GM10248 (cell line): ENCODE measurements at regions not wholly inside any gene's neighbourhood (a gene's known extent, or its start where the extent isn't known, plus 50 kb on each side); places are given as distances from the start of the nearest gene placed in this dataset.

Source experiments
- CTCF ChIA-PET: fragments of 300-600 bp; sonication (Branson Sonifier 250); formaldehyde crosslinking; extraction: SDS; loops from one replicate; lab custom pipeline; 2021; ENCODE audit warnings: antibody characterized with exemption; lab: Yijun Ruan, JAX
- POLR2A ChIA-PET: fragments of 350-650 bp; sonication (Branson Sonifier 250); formaldehyde crosslinking; extraction: SDS; loops from one replicate; lab custom pipeline; 2020; ENCODE audit warnings: antibody characterized with exemption; lab: Yijun Ruan, JAX
- DNase-seq: peaks from one replicate; pipeline ENCODE4 v3.0.0; 2012; ENCODE audit errors: extremely low spot score
- TF ChIP-seq, protein P1 (sequence below): IDR thresholded peaks from 2 replicates; pipeline ENCODE4 v1.5.1; 2012; ENCODE audit warnings: mild to moderate bottlenecking, low read depth; ENCODE audit errors: extremely low read depth, missing control alignments, control extremely low read depth

DNA sequence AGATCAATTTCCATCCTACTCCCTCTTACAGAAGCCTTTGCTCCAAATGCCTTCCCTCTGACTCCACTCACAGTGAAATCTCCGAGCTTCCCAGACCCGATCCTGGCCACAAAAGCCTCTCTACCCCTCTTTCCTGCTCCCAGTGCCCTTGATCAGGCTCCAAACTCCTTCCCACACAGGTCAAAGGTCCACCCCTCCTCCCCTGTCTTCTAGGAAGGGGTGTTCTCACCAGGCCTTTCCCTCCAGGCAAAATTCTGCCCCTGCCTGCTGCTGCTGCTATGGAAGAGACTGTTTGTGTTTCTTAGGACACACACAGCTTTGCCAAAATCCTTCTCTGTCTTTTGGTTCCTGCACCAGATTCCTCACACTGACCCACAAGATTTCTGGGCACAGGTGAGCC lies 85.8 kb upstream of the ALDH1A1 start:
- CTCF ChIA-PET, result interaction anchor here (1.5 kb wide), 1 partner anchor 16 kb away, joined by 3 read pairs; no protein-coding TSS in a partner anchor
- POLR2A ChIA-PET, result no interaction called here
- TF ChIP-seq, protein P1, sequence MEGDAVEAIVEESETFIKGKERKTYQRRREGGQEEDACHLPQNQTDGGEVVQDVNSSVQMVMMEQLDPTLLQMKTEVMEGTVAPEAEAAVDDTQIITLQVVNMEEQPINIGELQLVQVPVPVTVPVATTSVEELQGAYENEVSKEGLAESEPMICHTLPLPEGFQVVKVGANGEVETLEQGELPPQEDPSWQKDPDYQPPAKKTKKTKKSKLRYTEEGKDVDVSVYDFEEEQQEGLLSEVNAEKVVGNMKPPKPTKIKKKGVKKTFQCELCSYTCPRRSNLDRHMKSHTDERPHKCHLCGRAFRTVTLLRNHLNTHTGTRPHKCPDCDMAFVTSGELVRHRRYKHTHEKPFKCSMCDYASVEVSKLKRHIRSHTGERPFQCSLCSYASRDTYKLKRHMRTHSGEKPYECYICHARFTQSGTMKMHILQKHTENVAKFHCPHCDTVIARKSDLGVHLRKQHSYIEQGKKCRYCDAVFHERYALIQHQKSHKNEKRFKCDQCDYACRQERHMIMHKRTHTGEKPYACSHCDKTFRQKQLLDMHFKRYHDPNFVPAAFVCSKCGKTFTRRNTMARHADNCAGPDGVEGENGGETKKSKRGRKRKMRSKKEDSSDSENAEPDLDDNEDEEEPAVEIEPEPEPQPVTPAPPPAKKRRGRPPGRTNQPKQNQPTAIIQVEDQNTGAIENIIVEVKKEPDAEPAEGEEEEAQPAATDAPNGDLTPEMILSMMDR, result no peak
- DNase-seq, result no peak

DNA sequence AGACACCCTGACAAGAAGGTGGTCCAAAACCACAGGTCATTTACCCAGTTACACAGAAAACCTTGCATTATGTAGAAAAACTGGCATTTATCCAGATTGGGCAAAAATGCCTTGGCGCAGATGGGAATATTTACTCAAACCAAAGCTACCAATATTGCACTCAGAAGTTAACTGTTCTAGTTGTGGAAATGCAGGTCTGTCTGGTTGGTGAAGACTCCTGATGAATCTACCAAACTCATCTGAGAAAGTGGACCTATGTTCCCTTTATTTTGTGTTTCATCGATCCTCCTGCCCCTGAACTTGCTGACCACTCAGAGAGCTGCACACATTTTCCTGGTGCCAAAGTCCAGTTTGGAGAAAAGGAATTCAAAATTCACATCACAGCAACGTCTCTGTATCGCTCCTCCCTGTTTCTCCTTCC lies 85.2 kb upstream of the ALDH1A1 start:
- DNase-seq, result no peak
- CTCF ChIA-PET, result interaction anchor here (1.0 kb wide), 2 partner anchors 176 to 757 kb away, joined by 3 read pairs; no protein-coding TSS in a partner anchor
- TF ChIP-seq, protein P1, result no peak
- POLR2A ChIA-PET, result no interaction called here

DNA sequence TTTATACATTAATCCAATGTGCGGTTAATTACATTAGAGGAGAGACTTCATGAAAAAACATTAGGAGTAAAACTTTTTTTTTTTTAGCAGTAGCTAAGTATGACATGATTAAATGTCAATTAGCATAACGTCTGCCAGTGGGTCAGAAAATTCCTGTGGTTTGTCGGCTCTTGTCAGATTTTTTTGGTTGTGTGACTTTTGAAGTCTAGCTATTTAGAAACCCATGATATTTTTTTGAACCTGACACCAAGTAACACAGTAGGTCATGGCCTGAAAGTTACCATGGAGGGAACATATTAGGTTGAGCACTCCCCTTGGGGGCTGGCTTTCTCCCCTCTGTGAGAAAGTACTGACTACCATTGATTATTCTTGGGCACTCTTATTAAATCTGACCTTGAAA lies 84.8 kb upstream of the ALDH1A1 start:
- POLR2A ChIA-PET, result no interaction called here
- CTCF ChIA-PET, result interaction anchor here (1.0 to 1.7 kb wide), 4 partner anchors 9 to 757 kb away, joined by 3 to 10 read pairs (median 4); no protein-coding TSS in a partner anchor

DNA sequence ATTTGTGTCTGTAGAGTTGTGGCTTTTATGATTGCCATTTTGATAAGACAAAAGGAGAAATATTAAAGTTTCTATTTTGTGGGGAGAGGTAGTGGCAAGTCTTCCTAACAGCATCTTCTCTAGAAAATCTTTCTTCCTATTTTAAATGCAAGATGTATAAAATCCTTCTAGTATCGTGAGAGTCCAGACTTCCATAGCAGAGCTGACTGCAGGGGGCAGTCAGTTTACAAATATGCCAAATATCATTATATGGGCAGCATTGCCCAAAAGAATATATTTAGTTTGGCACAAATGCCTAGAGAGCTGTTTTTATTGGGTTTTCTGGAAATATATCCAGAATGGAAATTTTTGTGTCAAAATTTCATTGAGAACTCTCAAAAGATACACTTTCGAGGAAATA lies 82.1 kb upstream of the ALDH1A1 start:
- DNase-seq, result no peak
- ChIA-PET CTCF (no interaction called here), POLR2A (no interaction called here)
- TF ChIP-seq, protein P1, result no peak

More for the DNA sequence above, 84.8 kb upstream of the ALDH1A1 start:
- DNase-seq, result no peak
- TF ChIP-seq, protein P1, result no peak

DNA sequence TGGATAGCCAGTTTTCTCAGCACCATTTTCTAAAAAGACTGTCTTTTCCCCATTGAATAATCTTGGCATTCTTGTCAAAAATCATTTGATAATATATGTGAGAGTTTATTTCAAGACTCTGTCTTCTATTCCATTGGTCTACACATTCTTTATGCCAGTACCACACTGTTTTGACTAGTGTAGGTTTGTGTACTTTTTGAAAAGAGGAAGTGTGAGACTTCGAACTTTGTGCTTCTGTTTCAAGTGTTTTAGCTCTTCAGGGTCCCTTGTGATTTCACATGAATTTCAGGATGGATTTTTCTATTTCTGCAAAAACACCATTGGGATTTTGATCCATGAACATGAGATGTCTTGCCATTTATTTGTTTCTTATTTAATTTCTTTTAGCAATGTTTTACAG lies 78.5 kb upstream of the ALDH1A1 start:
- TF ChIP-seq, protein P1, result no peak
- CTCF ChIA-PET, result interaction anchor here (0.7 to 2.3 kb wide), 2 partner anchors 9 to 992 kb away, joined by 3 to 7 read pairs; no protein-coding TSS in a partner anchor
- no peak for DNase-seq
- POLR2A ChIA-PET, result no interaction called here

DNA sequence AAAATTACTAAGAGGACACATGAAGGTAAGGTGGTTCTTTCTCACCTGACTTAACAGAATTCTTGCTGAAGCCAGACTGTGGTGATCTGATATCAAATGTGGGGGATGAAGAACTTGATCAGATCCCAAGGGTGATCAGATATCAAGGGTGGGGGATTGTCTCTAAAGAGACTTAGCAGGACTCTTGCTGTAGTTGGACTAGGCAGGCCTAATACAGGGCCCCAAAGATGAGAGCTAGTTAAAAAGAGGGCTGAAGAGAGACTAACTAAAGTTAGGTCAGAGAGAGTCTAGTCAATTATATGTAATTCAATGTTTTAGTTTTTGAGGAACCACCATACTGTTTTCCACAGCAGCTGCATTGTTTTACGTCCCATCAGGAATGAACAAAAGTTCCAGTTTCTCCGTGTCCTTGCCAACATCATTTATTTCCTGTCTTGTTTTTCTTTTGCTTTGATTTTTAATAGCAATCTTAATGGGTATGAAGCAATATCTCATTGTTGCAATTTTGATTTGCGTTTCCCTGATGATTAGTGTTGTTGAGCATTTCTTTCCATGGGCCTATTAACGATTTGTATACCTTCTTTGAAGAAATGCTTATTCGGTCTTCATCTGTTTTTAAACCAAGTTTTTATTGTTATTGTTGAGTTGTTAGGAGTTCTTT lies 77.6 kb upstream of the ALDH1A1 start:
- ChIA-PET POLR2A (no interaction called here), CTCF (interaction anchor here (1.5 to 2.3 kb wide), 3 partner anchors 8 to 750 kb away, joined by 3 to 7 read pairs (median 3); no protein-coding TSS in a partner anchor)
- DNase-seq, result no peak
- TF ChIP-seq, protein P1, result no peak
